Left renal cortex interstitium (tissue), 4 donors: ENCODE measurements at regions not wholly inside any gene's neighbourhood (a gene's known extent, or its start where the extent isn't known, plus 50 kb on each side); places are given as distances from the start of the nearest gene placed in this dataset.
"Not testable (repeated sequence)": the region's sequence is repeated elsewhere in the genome, so short reads cannot be mapped to it uniquely, and the experiment has no call there.

Experiments used
- DNase-seq, 4 donors: peaks; one replicate each; pipeline ENCODE4 v3.0.0-alpha.2; 2013; ENCODE audit warnings: low read depth in 4 of 4, low spot score in 2 of 4, missing footprints in 1 of 4

GRCh38 chr20:12717061-12717460, 291.7 kb upstream of the SPTLC3 start:
- no peak for DNase-seq

GRCh38 chr20:12718619-12719018, 290.2 kb upstream of the SPTLC3 start:
- no peak for DNase-seq

GRCh38 chr20:12721636-12722035, 287.1 kb upstream of the SPTLC3 start:
- DNase-seq: no peak

- peak in 1 of 4 donors; percentile 24 for DNase-seq
Measured at GRCh38 chr20:12722091-12722490, 286.7 kb upstream of the SPTLC3 start.

GRCh38 chr20:12723811-12724210, 285.0 kb upstream of the SPTLC3 start:
- DNase-seq: no peak

GRCh38 chr20:12728782-12729181, 280.0 kb upstream of the SPTLC3 start:
- DNase-seq: no peak

- DNase-seq: no peak
Measured at GRCh38 chr20:12729326-12729725, 279.4 kb upstream of the SPTLC3 start.

GRCh38 chr20:12733811-12734210, 275.0 kb upstream of the SPTLC3 start:
- DNase-seq: peak in 1 of 4 donors; percentile 20

- DNase-seq: no peak
Measured at GRCh38 chr20:12737497-12737896, 271.3 kb upstream of the SPTLC3 start.

GRCh38 chr20:12737900-12738299, 270.9 kb upstream of the SPTLC3 start:
- no peak for DNase-seq

- no peak for DNase-seq
Measured at GRCh38 chr20:12740647-12741046, 268.1 kb upstream of the SPTLC3 start.

GRCh38 chr20:12744037-12744436, 264.7 kb upstream of the SPTLC3 start:
- no peak for DNase-seq

GRCh38 chr20:12748359-12748994, 260.3 kb upstream of the SPTLC3 start:
- DNase-seq: no peak

- DNase-seq: no peak
Measured at GRCh38 chr20:12750221-12750620, 258.6 kb upstream of the SPTLC3 start.

GRCh38 chr20:12752900-12753693, 255.7 kb upstream of the SPTLC3 start:
- DNase-seq: not testable (repeated sequence)

GRCh38 chr20:12753742-12754141, 255.0 kb upstream of the SPTLC3 start:
- DNase-seq: not testable (repeated sequence)

- DNase-seq: not testable (repeated sequence)
Measured at GRCh38 chr20:12759493-12759892, 249.3 kb upstream of the SPTLC3 start.

GRCh38 chr20:12762725-12763124, 246.0 kb upstream of the SPTLC3 start:
- DNase-seq: peak in 1 of 4 donors; percentile 29

GRCh38 chr20:12763406-12763805, 245.4 kb upstream of the SPTLC3 start:
- DNase-seq: no peak

GRCh38 chr20:12764053-12764452, 244.7 kb upstream of the SPTLC3 start:
- no peak for DNase-seq

GRCh38 chr20:12764851-12765250, 243.9 kb upstream of the SPTLC3 start:
- DNase-seq: no peak

GRCh38 chr20:12773936-12774335, 234.8 kb upstream of the SPTLC3 start:
- DNase-seq: no peak
